C4-2B (cell line): ENCODE measurements at regions not wholly inside any gene's neighbourhood (a gene's known extent, or its start where the extent isn't known, plus 50 kb on each side); places are given as distances from the start of the nearest gene placed in this dataset.
A peak's percentile ranks its signal among the peaks of the same experiment; 100 is the strongest.

Experiments
- H3K27ac ChIP-seq: fragments of 450-650 bp; 2 replicates; pipeline ENCODE4 v1.5.1; 2017
- ZFX ChIP-seq: fragments of 450-650 bp; IDR thresholded peaks from 2 replicates; pipeline ENCODE4 v1.6.1; 2017
- TF ChIP-seq, protein P1 (sequence below): fragments of 450-650 bp; conservative IDR thresholded peaks from 2 replicates; pipeline ENCODE4 v1.5.1; 2017; ENCODE audit warnings: mild to moderate bottlenecking

DNA sequence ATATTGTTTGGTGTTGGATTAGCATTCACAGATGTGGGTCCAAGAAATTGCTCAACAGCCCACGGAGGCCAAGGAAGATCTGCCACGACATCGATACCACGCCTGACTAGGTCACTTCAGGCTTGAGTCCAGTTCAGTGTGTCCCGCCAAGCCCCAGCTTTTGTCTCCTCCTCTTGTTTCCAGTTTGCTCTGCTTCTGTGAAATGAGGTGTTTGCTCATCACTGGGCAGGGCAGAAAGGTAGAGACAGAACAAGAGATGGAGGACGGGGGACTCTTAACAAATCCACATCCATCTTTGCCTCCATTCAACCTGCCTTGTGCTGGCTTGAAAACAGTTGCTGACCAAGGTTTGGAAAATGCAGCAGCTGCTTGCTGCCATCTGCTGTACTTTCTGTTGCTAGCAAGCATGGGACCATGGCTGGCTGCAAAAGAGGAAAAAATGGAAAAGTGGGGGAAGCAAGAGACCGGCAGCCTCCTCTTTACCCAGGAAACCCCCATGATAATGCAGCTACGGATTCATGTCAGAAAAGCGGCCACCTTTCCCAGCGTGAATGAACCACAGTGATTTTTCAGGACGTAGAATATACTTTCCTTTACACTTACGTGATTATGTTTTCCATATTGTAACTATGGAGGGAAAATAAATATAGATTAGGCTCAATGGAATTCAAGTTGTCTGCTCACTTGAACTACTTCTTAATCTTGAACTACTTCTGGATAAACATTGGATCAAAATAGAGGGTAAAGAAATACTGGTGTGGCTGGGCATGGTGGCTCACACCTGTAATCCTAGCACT is 80.2 kb upstream of the GREM2 start:
- TF ChIP-seq, protein P1, sequence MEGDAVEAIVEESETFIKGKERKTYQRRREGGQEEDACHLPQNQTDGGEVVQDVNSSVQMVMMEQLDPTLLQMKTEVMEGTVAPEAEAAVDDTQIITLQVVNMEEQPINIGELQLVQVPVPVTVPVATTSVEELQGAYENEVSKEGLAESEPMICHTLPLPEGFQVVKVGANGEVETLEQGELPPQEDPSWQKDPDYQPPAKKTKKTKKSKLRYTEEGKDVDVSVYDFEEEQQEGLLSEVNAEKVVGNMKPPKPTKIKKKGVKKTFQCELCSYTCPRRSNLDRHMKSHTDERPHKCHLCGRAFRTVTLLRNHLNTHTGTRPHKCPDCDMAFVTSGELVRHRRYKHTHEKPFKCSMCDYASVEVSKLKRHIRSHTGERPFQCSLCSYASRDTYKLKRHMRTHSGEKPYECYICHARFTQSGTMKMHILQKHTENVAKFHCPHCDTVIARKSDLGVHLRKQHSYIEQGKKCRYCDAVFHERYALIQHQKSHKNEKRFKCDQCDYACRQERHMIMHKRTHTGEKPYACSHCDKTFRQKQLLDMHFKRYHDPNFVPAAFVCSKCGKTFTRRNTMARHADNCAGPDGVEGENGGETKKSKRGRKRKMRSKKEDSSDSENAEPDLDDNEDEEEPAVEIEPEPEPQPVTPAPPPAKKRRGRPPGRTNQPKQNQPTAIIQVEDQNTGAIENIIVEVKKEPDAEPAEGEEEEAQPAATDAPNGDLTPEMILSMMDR, result peak; percentile 89
- no peak for TF ChIP-seq ZFX
- H3K27ac ChIP-seq, result no peak overlapping the region

DNA sequence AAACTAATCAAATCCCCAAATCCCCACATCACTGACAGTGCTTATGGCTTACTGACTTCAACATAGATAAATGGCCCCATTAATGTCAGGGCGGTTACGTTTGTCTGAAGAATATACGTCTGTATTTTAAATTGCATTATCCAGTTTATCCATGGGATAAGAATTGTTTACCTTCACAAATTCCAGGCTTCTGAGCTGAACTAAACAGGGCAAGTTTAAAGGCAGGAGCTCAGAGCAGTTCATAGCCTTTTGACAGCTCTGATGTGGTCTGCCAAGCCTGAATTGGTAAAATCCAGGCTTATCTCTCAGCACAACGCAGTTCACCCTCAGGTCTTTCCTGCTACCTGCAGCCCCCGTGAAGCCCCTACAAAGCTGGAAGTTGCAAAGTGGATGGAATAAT is 79.5 kb upstream of the GREM2 start:
- TF ChIP-seq ZFX, result no peak
- H3K27ac ChIP-seq, result no peak overlapping the region

DNA sequence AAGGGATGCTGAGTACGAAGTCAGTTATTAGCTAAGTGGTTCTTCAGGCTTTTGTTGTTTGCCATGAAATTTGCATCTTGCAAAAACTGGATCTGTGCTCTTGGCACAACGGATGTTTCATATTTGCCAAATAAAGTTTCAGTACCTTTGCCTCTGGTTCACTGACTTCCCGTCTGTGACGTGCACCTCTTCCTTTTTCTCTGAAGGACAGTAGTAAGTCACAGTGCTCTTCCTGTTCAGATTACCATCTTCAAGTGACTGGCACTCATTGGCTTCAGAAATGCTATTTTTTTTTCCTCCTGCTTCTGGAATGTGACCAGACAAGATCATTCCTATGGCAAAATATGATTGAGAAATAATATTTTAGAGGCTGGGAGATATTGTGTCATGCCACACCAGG is 75.9 kb upstream of the GREM2 start:
- no peak for TF ChIP-seq ZFX
- TF ChIP-seq, protein P1, result no peak

DNA sequence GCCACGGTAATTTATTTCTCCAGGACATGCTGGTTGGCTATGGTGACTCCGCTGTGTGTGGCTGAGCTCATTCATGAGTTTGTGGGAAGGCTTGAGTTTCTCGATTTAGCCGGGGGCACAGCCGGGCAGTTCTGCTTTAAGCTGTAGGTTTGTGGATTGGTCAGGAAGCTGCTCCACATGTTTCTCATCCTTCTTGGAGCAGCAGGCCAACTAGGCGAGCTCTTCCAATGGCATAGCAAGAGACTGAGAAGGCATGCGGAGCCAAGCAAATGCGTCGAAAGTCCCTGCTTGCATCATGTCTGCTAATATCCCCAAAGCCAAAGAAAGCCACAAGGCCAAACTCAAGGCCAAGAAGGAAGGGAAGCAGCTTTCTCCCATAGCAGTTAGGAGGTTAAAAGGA is 71.6 kb upstream of the GREM2 start:
- no peak overlapping the region for H3K27ac ChIP-seq
- no peak for TF ChIP-seq ZFX
- TF ChIP-seq, protein P1, result no peak

More for the DNA sequence above, 75.9 kb upstream of the GREM2 start:
- peak overlapping the region; percentile 56 for H3K27ac ChIP-seq

DNA sequence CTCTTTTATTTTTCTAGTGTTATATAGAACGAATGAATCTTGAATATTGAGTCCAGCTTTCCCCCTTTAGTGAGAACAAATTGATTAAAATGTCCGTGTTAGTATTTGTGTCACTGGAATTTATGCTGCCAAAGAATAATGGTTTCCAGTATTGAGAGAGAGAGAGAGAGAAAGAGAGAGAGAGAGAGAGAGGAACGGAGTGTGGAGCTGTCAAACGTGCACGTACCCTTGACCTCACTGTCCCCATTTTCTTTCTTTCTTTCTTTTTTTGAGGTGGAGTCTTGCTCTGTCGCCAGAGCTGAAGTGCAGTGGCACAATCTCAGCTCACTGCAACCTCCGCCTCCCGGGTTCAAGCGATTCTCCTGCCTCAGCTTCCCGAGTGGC is 70.9 kb upstream of the GREM2 start:
- TF ChIP-seq ZFX, result no peak
- TF ChIP-seq, protein P1, result no peak
- no peak overlapping the region for H3K27ac ChIP-seq

DNA sequence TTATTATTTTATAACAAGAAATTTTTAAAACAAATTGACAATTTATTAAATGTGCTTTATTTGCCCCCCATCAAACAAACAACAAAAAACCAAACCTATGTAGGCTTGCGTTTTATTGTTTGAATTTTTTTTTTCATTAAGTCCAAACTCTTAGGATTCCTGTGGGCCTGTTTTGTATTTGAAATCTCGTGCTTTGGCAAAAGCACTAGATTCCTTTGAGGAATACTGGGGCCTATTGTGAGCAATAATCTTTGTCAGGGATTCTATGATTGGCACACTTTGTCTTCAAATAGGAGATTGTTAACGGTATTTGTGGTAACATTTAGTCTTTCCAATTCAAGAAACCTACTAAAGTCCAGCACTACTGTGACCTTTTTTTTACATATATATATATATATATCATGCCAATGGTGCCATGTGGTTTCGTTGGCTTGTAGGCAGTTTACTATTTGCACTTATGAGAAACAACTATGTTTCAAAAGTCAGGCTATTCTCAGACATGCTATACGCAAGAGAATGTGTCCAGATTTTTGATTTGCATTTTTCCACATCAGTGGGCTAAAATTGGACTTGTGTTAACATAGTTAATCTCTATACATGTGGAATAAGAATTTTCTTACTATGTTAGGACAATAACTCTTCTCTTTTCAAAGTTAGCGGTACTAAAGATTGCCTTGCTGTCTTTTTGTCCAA is 70.4 kb upstream of the GREM2 start:
- TF ChIP-seq ZFX, result no peak
- TF ChIP-seq, protein P1, result no peak

DNA sequence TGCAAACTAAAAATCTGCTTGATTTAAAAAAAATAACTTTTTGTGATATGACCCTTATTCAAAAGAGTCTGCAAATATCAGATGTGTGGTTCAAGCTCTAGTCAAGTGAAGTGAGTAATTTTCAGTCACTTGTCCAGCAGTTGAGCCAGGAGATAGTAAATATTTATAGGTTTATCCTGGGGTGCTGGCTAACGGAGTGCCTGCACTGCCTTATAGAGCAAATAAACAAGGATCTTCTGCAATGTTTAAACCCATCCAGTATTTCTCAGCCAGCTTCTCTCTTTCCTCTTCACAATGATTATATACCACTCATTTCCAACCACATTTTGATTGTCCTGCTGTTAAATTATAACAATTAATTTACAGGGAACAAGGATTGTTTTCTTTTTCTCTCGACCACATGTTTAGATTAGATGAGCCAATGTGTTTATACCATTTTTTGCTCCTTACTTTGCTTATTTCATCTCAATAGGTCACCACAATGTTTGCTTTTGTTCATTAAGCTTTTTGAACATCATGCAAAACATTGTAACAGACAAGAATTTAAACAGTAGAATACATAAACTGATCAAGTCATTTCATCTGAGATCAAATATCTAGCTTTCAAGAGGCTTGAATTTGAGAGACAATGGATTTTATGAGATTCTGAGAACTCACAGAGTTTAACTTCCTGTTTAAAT is 60.3 kb upstream of the GREM2 start:
- TF ChIP-seq ZFX, result no peak
- TF ChIP-seq, protein P1, result no peak

More for the DNA sequence above, 70.4 kb upstream of the GREM2 start:
- H3K27ac ChIP-seq, result no peak overlapping the region

More for the DNA sequence above, 60.3 kb upstream of the GREM2 start:
- H3K27ac ChIP-seq, result no peak overlapping the region
